IPS DF 19.7 (cell line): ENCODE measurements at regions not wholly inside any gene's neighbourhood (a gene's known extent, or its start where the extent isn't known, plus 50 kb on each side); places are given as distances from the start of the nearest gene placed in this dataset.
"Not testable (repeated sequence)": the region's sequence is repeated elsewhere in the genome, so short reads cannot be mapped to it uniquely, and the experiment has no call there.

ENCODE experiments used
- DNase-seq: peaks from one replicate; pipeline ENCODE4 v3.0.0-alpha.2; 2013; ENCODE audit warnings: low read depth, low spot score

GRCh38 chr16:85438981-85439685, 174.0 kb upstream of the GSE1 start:
- no peak for DNase-seq

DNA sequence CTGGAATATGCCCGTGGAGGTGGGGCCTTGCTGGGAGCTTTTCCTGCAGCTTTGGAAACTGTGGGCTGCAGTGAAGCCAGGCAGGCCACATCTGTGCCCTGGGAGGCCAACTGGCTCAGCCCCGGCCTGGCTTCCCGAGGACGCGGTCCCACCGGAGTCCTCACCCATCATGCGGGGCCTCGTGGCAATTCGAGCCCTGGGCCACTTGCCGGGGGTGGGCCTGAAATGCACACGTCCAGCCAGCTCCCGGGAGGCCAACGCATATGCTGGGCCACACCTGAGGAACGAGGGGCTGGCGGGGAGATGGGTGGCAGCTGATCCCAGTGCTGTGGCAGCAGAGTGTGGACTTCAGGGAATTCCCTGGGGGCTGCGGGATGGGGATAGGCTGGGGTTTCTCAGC, 172.4 kb upstream of the GSE1 start:
- DNase-seq: no peak

DNA sequence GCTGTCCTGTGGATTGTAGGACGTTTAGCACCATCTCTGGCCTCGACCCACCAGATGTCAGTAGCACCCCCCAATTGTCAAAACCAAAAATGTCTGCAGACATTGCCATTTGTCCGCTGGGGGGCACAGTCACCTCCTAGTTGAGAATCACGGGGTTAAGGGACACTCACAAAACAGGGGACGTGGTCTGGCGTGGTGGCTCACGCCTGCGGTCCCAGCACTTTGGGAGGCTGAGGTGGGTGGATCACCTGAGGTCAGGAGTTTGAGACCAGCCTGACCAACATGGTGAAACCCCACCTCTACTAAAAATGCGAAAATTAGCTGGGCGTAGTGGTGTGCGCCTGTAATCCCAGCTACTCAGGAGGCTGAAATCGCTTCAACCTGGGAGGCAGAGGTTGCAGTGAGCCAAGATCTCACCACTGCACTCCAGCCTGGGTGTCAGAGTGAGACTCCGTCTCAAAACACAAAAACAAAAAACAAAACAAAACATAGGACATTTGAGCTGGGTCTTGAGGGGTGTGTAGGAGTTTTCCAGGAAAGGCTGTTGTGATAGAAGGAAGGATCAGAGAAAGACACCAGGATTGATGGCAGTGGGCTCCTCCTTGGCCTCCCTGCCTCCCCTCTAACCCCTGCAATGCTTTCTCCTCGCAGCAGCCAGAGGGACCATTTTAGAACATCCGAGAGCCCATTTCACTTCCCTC, 171.8 kb upstream of the GSE1 start:
- DNase-seq: no peak

GRCh38 chr16:85441890-85442670, 171.0 kb upstream of the GSE1 start:
- DNase-seq: no peak

- DNase-seq: no peak
These were observed 170.0 kb upstream of the GSE1 start for GRCh38 chr16:85443116-85443515.

GRCh38 chr16:85443531-85443930, 169.6 kb upstream of the GSE1 start:
- no peak for DNase-seq

- DNase-seq: no peak
These were observed 167.9 kb upstream of the GSE1 start for GRCh38 chr16:85445064-85445778.

- no peak for DNase-seq
These were observed 167.3 kb upstream of the GSE1 start for GRCh38 chr16:85445779-85446222.

- no peak for DNase-seq
These were observed 166.0 kb upstream of the GSE1 start for GRCh38 chr16:85446951-85447692.

GRCh38 chr16:85447693-85448313, 165.3 kb upstream of the GSE1 start:
- no peak for DNase-seq

DNA sequence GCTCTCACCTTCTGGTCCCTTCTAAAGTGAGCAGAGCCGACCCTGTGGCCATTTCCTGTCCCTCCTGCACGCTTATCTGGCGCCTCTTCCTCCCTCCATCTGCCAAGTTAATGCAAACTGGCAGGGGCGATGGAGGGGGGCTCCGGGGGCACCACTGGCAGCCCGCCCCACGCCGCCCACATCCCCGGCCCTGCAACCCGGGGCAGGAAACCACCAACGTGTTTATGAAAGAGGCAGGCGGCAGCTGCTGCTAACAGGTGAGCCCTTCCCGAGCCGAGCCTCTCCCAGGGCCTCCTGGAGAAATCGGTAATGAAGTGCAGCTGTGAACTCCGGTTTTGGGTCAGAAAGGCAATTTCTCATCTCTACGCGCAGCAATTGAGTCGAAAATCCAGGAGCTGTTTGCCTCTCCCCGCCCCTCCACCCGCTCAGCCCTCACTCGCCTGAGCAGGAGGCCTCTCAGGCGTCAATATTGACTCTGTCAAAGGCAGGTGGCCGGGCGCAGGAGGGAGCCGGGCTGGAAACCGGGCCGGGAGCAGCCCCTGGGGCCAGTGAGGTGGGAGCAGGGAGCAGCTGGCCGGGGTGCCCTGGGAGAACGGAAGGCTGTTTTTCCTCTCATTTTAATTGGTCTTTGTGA, 164.4 kb upstream of the GSE1 start:
- DNase-seq: no peak

DNA sequence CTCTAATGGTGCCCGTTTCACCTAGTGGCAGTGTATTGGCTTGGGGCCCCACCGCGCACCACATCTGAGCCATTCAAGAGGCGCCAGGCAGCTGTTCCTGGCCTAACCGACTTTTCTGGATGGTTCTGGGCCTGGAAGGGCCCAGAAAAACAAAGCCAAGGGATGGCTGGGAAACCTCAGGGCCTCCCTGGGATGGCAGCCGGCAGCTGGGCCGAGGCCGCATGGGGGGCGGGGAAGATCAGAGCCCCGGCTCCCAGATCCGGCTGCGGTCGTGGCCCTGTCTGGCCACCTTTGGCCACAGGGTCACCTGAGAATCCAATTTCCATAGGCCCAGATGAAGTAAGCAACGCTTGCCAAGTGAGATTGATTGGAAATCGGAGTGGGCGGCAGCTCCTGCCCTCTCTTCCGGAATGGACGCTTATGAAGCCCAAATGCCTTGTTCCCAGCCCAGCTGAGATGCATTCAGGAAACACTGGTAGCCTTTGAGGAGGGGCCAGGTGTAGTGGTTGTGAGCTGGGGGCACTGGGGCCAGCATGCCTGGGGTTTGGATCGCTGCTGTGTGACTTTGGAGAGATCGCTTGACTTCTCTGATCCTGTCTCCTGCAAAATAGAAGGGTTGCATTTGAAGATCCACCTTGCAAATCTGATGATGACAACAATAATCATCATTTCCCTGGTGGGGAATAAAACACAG, 163.8 kb upstream of the GSE1 start:
- DNase-seq: no peak

DNA sequence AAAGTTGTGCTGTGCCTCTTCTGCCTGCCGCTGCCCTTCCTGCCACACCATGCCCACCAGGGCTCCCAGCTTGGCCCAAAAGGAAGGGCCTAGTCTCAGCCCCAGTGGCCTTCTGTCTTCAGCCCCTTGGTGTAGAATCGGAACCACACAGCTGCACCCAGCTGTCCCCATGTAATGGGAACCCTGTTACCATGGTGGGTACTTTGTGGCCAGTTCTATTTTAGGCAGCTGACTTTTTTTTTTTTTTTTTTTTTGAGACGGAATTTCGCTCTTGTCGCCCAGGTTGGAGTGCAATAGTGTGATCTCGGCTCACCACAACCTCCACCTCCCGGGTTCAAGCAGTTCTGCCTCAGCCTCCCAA, 163.3 kb upstream of the GSE1 start:
- DNase-seq: no peak

DNA sequence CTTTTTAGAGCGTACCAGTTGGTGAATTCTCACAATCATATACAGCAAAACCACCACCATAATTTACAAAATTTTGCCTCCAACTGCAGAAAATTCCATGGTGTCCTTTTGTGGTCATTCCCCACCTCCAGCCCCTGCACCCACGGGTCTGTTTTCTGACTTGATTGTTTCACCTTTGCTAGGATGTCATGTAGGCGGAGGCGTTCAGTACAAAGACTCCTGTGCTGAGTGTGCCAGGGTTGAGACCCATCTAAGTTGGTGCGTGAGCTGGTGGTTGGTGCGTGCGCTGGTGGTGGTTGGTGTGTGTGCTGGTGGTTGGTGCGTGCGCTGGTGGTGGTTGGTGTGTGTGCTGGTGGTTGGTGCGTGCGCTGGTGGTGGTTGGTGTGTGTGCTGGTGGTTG, 162.0 kb upstream of the GSE1 start:
- not testable (repeated sequence) for DNase-seq

- DNase-seq: no peak
These were observed 161.3 kb upstream of the GSE1 start for GRCh38 chr16:85451641-85452363.

DNA sequence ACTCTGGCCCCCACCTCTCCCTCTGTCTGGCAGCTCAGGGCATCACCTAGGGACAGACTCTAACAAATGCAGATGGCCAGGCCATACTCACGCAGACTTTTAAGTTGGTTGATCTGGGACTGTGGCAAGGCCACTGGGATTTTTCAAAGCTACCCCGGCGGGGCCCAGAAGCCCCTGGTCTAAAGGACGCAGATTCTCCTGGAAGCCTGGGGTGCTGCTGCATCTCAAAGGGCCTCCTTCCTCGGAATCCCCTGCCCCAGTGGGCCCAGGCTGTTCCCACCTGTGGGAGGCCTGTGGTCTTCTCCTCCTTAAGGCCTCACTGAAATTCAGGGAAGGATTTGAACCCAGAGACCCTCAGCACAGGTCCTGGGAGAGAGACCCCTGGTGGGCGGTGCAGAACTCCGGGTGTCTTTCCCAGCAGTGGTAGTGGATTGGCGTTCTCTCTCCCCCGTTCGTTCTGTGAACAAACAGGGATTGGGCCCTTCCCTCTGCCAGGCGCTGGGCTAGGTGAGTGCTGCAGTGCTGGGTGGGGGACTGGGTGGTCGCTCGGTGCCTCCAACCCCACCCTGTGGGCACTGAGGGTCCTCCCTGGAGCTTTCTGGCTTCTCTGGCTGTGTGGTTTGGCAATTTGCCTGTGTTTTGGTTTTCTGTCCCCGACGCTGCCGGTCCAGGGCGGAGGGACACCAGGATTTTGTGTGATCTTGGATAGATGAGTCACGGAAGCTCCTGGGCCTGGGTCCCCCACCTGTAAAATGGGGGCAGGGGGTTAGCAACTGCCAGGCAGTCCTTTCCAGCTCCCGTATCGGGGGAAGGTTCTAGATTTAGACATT, 160.5 kb upstream of the GSE1 start:
- no peak for DNase-seq

- no peak for DNase-seq
These were observed 159.9 kb upstream of the GSE1 start for GRCh38 chr16:85453194-85453678.

GRCh38 chr16:85453703-85454102, 159.4 kb upstream of the GSE1 start:
- no peak for DNase-seq
